ENCODE measurements at regions not wholly inside any gene's neighbourhood (a gene's known extent, or its start where the extent isn't known, plus 50 kb on each side); places are given as distances from the start of the nearest gene placed in this dataset.

- no peak for TF ChIP-seq CTCF (IDR thresholded peaks at IDR 0.05)
- no peak for TF ChIP-seq EZH2phosphoT487 (IDR thresholded peaks at IDR 0.05)
- TF ChIP-seq EZH2 (IDR thresholded peaks at IDR 0.05): no peak
Observed at GRCh38 chr5:86686046-86686445, 68.3 kb downstream of the COX7C start.
